Stimulated activated effector memory CD8-positive, alpha-beta T cell treated with anti-CD3 and anti-CD28 coated beads, Interleukin-12 subunit alpha, Interleukin-12 subunit beta, amount 100 ng/mL, for 72 hours (primary cell): ENCODE measurements at regions not wholly inside any gene's neighbourhood (a gene's known extent, or its start where the extent isn't known, plus 50 kb on each side); places are given as distances from the start of the nearest gene placed in this dataset.
"Not testable (repeated sequence)": the region's sequence is repeated elsewhere in the genome, so short reads cannot be mapped to it uniquely, and the experiment has no call there.

Source experiments
- ATAC-seq: fragments of 150-1000 bp; cut with Tn5 transposase; 2 replicates; pipeline ENCODE4 v1.10.0; 2021
- DNase-seq, 2 donors: peaks; one replicate each; pipeline ENCODE4 v3.0.0; 2021 to 2022; ENCODE audit warnings: low spot score in 2 of 2
- H3K27ac Mint-ChIP-seq: one replicate; pipeline ENCODE4 v1.8.0; 2022; ENCODE audit warnings: mild to moderate bottlenecking, mixed read lengths
- H3K36me3 Mint-ChIP-seq: one replicate; pipeline ENCODE4 v1.8.0; 2022; ENCODE audit warnings: mild to moderate bottlenecking, mixed read lengths
- H3K4me1 Mint-ChIP-seq: one replicate; pipeline ENCODE4 v1.8.0; 2022; ENCODE audit warnings: mixed read lengths
- H3K4me3 Mint-ChIP-seq: one replicate; pipeline ENCODE4 v1.8.0; 2022; ENCODE audit warnings: mild to moderate bottlenecking, mixed read lengths
- H3K9me3 Mint-ChIP-seq: one replicate; pipeline ENCODE4 v1.8.0; 2022; ENCODE audit warnings: mixed read lengths

DNA sequence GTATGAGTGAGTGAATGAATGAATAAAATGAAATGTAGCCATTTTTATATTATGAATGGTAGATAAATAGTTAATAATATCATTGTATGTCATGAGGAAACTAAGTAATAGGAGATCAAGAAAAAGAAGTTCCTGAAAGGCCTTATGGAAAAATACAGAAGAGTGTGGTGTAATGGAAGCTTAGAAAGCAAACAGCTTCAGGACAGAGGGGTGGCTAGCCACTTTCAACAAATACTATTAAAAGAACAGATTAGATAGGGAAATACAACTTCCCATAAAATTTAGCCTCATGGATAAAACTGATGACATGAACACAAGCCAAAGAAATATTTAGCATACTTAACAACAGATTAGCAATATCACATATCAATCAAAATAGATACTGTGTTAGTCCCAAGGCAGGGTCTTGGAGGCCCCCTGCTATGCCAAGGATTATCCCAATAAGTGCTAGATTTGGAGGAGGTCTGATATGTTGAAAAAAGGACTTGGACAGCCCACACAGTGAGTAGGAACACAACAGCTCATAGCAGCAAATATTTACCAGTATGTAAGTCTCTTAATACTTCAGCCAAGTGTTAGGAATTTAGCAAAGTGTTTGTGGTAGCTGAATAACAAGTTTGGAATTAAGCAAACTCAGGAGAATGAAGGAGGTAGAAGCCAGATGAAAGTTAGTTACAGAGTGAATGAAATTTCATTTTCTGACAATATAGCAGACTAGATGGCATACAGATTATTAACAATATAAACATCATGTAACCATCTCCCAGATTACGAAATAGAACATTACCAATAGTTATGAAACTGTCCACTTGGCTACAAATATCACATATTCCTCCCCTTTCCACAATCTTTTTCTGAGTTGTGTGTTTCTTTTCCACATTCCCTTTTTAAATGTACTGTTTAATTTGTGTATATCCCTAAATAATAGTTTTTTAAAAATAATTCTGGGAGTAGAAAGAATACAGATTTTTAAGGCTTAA lies 1632.0 kb downstream of the PCDH9 start:
- Mint-ChIP-seq H3K4me1 (no peaks in the 10 kb centered on the region), H3K36me3 (no peaks in the 10 kb centered on the region), H3K4me3 (no peak overlapping the region), H3K27ac (no peak overlapping the region), H3K9me3 (peaks cover 12% of the 10 kb centered on the region)
- no peak for ATAC-seq
- no peak for DNase-seq

DNA sequence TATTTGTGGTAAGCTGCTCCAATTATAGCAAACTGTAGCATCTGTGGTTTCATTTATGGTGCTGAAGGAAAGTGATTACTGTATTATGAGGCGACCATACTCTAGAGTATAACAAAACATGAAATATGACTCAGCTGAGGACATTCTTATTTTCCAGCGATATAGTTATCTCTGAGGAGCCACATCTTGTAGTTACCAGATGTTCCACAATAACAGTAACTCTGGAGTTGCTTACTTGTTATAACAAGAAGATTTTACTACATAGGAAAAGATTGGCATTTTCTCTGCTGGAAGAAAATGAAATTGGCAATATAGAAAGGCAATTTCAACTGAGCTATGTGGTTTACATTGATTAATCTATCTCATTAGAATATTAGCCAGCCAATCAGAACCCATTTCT lies 1634.2 kb downstream of the PCDH9 start:
- Mint-ChIP-seq H3K9me3 (peaks cover 12% of the 10 kb centered on the region), H3K36me3 (no peaks in the 10 kb centered on the region), H3K4me1 (no peaks in the 10 kb centered on the region), H3K27ac (no peak overlapping the region), H3K4me3 (no peak overlapping the region)
- DNase-seq (no peak), ATAC-seq (no peak)

DNA sequence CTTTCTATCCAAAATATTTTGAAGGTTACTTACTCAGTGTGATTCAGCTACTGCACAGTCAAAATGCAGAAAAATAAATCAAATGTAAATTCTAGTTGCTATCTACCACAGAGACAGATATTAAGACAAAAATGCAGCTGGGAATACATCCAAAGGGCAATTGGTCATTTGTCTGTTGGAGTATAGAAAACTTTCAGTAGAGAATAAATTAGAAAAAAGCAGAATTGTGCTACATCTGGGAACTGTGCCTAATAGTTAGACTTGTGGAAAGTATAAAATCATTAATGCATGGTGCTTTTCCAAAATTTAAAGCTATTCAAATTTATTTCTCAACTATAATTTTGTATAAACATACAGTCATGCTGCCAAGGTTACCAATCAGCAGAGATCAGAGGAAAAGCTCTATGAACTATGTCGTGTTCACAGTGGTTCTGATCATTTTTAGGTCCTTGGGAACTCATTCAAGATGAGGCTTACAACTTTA lies 1635.8 kb downstream of the PCDH9 start:
- Mint-ChIP-seq H3K27ac (no peak overlapping the region), H3K9me3 (peaks cover 15% of the 10 kb centered on the region), H3K4me3 (no peak overlapping the region), H3K36me3 (no peaks in the 10 kb centered on the region), H3K4me1 (no peaks in the 10 kb centered on the region)
- no peak for ATAC-seq
- DNase-seq, result no peak

DNA sequence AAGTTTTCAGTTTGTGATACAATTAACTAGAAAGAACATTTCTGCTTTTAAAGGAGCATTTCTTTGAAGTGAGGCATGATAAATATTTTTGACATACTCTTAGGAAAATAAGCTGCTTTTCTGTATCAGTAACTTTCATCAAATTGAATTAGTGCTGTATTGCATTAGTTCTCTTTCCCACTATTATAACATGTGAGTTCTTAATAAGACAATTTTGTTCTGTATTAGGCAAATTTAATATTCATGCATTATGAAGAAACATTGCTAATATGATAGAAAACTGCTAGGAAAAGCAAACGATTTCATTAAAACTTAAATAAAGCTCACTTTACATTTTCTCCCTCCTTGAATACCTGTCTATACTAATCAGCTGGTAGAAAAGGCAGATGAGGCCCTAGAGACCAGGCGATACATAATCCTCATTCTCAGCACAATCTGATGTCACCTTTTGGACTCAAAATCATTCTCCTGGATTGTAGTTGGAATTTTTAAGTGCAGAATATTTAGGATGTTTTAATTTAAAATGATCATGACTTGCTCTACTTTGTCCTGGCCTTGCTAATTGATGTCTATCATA lies 1636.8 kb downstream of the PCDH9 start:
- no peak overlapping the region for H3K4me3 Mint-ChIP-seq
- no peaks in the 10 kb centered on the region for H3K4me1 Mint-ChIP-seq
- ATAC-seq, result no peak
- H3K27ac Mint-ChIP-seq, result no peak overlapping the region
- H3K9me3 Mint-ChIP-seq, result peaks cover 10% of the 10 kb centered on the region
- DNase-seq, result no peak
- no peaks in the 10 kb centered on the region for H3K36me3 Mint-ChIP-seq

DNA sequence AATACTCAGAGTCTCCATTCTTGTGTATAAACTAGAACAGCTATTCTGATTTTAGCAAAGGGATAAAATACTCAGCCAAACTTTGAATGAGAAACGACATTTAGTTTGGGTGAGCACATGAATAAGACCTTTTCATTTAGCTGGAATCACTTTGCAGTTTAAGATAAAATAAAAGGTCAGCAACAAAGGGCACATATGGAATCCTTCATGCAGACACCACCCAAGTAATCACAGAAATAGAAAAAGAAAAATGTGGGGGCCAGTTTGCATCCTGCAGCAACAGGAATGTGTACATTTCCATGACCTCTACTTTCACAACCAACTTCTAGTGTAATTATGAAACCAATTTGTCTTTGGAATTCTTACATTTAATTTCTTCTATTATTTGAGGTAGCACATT lies 1637.4 kb downstream of the PCDH9 start:
- Mint-ChIP-seq H3K4me3 (no peak overlapping the region), H3K36me3 (no peaks in the 10 kb centered on the region), H3K4me1 (no peaks in the 10 kb centered on the region), H3K9me3 (peaks cover 13% of the 10 kb centered on the region), H3K27ac (no peak overlapping the region)
- ATAC-seq (no peak), DNase-seq (no peak)

DNA sequence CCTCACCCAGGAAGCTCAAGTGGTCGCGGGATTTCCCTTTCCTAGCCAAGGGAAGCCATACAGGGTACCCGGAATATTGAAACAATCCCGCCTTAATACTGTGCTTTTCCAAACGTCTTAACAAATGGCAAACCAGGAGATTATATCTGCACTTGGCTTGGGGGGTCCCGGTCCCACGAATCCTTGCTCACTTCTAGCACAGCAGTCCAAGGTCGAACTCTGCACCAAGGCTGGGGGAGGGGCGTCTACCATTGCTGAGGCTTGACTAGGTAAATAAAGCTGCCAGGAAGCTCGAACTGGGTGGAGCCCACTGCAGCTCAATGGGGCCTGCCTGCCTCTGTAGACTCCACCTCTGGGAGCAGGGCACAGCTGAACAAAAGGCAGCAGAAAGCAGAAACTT lies 1644.8 kb downstream of the PCDH9 start:
- Mint-ChIP-seq H3K4me1 (no peaks in the 10 kb centered on the region), H3K36me3 (no peaks in the 10 kb centered on the region), H3K9me3 (peaks cover 24% of the 10 kb centered on the region), H3K4me3 (no peak overlapping the region), H3K27ac (no peak overlapping the region)
- DNase-seq (no peak), ATAC-seq (no peak)

DNA sequence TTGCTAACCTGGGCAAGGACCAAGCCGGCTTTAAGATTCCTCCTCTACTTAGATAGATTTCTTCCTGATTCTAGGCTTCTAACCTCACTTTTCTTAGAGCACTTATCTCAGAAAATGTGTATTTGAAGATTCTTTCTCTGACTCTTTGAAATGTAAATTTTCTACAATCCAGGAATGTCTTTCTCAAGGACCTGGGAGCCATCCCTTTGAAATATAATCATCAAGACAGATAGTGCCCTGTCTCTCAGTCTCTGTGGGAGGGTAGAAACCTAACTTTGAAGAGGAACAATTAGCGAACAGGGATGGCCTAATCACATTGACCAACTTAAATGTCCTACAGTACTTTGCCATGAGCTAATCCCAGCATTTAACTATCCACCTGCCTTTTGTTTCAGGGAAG lies 1646.0 kb downstream of the PCDH9 start:
- DNase-seq (no peak), ATAC-seq (no peak)
- Mint-ChIP-seq H3K9me3 (peaks cover 23% of the 10 kb centered on the region), H3K4me1 (no peaks in the 10 kb centered on the region), H3K4me3 (no peak overlapping the region), H3K36me3 (no peaks in the 10 kb centered on the region), H3K27ac (no peak overlapping the region)

DNA sequence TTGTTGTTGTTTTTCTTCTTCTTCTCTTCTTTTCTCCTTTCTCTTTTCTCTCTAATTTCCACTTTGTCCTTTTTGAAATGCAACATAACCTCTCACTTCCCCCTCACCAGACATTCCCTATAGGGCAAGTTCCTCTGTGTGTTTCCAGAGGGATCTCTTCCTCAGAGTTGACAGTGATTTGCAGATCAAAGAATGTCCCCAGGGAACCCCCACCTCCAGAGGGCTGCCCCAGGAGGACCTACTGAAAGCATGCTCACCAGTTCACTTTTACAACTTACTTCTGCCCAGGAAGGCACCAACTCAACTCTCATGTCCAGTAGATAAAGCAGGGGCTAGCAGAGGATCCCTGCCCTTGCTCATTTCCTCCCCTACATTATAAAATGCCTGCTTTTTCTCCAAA lies 1648.0 kb downstream of the PCDH9 start:
- no peak overlapping the region for H3K4me3 Mint-ChIP-seq
- peaks cover 18% of the 10 kb centered on the region for H3K9me3 Mint-ChIP-seq
- no peaks in the 10 kb centered on the region for H3K4me1 Mint-ChIP-seq
- DNase-seq (no peak), ATAC-seq (no peak)
- H3K27ac Mint-ChIP-seq, result no peak overlapping the region
- H3K36me3 Mint-ChIP-seq, result no peaks in the 10 kb centered on the region

DNA sequence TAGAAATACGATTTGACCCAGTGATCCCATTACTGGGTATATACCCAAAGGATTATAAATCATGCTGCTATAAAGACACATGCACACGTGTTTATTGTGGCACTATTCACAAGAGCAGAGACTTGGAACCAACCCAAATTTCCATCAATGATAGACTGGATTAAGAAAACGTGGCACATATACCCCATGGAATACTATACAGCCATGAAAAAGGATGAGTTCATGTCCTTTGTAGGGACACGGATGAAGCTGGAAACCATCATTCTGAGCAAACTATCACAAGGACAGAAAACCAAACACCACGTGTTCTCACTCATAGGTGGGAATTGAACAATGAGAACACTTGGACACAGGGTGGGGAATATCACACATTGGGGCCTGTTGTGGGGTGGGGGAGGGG lies 1665.6 kb downstream of the PCDH9 start:
- not testable (repeated sequence) for H3K36me3 Mint-ChIP-seq, H3K4me3 Mint-ChIP-seq, H3K9me3 Mint-ChIP-seq, ATAC-seq, H3K4me1 Mint-ChIP-seq, H3K27ac Mint-ChIP-seq, DNase-seq

DNA sequence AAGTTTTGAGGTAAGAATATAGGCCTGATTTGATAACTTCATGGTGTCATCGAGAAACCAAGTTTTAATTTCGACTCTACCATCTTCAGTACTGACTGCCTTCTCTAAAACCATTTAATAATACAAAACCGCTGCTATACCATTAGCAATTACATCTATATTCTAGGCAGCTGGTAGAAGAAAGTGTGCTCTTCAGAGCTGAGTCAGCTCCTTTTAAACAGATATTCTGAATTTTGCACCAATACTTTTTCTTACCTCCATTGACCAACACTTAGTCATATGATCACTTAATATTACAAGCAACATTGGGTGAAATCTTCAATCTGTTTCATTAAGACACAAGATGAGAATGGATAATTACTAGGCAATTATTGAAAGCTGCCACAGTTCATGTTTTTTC lies 1667.8 kb downstream of the PCDH9 start:
- peaks cover 5% of the 10 kb centered on the region for H3K9me3 Mint-ChIP-seq
- no peaks in the 10 kb centered on the region for H3K4me1 Mint-ChIP-seq
- H3K4me3 Mint-ChIP-seq, result no peak overlapping the region
- no peaks in the 10 kb centered on the region for H3K36me3 Mint-ChIP-seq
- DNase-seq (no peak), ATAC-seq (no peak)
- H3K27ac Mint-ChIP-seq, result no peak overlapping the region

DNA sequence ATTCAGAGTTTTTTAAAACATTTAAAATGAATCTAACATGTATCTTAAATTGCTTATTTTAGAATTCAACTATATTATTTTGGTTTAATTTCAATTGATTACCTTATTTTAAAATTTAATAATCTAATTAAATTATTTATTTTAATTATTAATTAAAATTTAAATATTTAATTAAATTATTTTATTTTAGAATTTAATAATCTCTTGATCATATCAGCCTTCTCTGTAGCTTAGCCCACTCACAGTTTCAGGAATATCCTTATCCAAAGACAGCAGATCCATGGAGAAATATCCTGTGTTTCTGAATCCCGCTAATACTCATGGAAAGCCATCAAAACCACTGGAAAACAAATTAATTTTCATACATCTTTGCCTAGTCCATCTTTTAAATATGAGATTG lies 1669.2 kb downstream of the PCDH9 start:
- no peak for DNase-seq
- Mint-ChIP-seq H3K36me3 (no peaks in the 10 kb centered on the region), H3K27ac (no peak overlapping the region), H3K4me1 (no peaks in the 10 kb centered on the region), H3K4me3 (no peak overlapping the region), H3K9me3 (peaks cover 5% of the 10 kb centered on the region)
- no peak for ATAC-seq

DNA sequence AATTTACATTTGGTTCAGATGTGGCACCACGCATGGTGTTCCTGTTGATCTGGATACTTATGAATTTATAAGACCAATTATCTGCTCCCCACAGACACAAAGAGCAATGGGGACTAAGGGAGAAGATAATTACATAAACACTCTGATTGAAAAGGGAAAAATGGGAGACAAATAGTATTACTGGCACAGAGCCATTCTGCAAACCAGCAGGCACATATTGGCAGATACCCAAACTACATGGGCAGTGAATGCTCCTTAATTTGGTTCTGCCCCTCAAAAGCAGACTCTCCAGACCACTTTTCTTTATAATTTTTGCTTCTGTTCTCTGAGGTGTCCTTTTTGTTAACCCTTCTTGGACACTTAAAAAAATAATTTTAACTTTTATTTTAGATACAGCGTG lies 1674.2 kb downstream of the PCDH9 start:
- no peaks in the 10 kb centered on the region for H3K36me3 Mint-ChIP-seq
- H3K4me1 Mint-ChIP-seq, result no peaks in the 10 kb centered on the region
- ATAC-seq (no peak), DNase-seq (no peak)
- H3K4me3 Mint-ChIP-seq, result no peak overlapping the region
- peaks cover 14% of the 10 kb centered on the region for H3K9me3 Mint-ChIP-seq
- H3K27ac Mint-ChIP-seq, result no peak overlapping the region

DNA sequence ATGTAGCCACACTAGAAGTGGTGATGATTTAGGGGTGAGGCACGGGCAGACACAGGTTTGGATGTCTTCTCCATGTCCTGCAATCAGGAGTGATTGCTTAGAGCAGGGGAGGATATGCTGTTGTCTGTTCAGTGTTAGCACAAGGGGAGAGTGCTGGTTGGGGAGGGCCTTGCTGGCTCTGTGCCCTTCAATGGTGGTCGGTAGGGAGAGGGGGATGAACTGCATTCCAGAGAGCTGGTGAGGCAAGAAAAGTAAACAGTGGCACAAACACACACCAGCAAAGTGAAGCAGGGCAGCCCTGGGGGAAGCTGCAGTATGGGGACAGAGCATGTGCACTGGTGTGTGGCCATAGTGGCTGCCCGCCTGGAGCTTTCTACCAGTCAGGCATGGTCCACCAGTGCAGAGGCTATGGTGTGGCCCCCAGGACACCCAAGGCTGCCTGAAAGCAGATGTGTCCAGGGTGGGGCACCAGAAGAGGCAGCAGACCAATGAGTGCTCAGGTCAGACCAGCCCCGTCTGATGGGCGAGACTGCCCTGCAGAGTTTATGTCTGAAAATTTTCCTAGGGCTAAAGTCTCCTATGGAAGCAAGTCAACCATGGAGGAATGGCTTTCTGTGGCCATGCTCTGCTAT lies 1676.9 kb downstream of the PCDH9 start:
- no peaks in the 10 kb centered on the region for H3K4me1 Mint-ChIP-seq
- DNase-seq (no peak), ATAC-seq (peak; percentile 39)
- H3K27ac Mint-ChIP-seq, result no peak overlapping the region
- H3K4me3 Mint-ChIP-seq, result no peak overlapping the region
- no peaks in the 10 kb centered on the region for H3K36me3 Mint-ChIP-seq
- peaks cover 21% of the 10 kb centered on the region for H3K9me3 Mint-ChIP-seq

DNA sequence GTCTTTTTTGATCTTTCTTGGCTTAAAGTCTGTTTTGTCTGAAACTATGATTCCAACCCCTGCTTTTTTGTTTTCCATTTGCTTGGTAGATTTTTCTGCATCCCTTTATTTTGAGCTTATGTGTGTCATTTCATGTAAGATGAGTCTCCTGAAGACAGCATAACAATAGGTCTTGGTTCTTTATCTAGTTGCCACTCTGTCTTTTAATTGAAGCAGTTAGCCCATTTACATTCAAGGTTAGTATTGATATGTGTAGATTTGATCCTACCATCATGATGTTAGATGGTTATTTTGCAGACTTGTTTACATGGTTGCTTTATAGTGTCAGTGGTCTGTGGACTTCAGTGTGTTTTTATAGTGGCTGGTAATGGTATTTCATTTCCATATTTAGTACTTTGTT lies 1678.9 kb downstream of the PCDH9 start:
- no peak overlapping the region for H3K4me3 Mint-ChIP-seq
- H3K36me3 Mint-ChIP-seq, result no peaks in the 10 kb centered on the region
- H3K27ac Mint-ChIP-seq, result no peak overlapping the region
- ATAC-seq (no peak), DNase-seq (no peak)
- no peaks in the 10 kb centered on the region for H3K4me1 Mint-ChIP-seq
- peaks cover 23% of the 10 kb centered on the region for H3K9me3 Mint-ChIP-seq

DNA sequence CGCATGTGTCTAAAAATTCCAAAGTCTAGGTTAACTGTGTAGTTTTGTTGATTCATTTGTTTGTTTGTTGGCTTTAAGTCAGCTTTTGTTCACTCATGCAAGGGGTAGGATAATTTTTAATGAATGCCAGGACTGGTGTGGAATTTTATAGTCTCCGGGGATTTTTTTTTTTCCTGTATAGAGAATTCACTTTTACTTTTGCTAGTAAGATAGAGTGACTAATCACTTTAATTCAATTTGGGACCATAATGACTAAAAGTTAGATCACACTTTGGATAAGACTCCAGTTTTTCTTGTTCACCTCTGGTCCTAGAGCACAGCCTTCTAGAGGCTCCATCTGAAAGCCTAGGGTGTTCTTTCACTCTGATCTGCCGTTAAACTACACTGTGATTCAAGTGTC lies 1690.0 kb downstream of the PCDH9 start:
- Mint-ChIP-seq H3K9me3 (peaks cover 9% of the 10 kb centered on the region), H3K27ac (no peak overlapping the region), H3K36me3 (no peaks in the 10 kb centered on the region), H3K4me3 (no peak overlapping the region), H3K4me1 (no peaks in the 10 kb centered on the region)
- DNase-seq, result no peak
- ATAC-seq, result no peak

DNA sequence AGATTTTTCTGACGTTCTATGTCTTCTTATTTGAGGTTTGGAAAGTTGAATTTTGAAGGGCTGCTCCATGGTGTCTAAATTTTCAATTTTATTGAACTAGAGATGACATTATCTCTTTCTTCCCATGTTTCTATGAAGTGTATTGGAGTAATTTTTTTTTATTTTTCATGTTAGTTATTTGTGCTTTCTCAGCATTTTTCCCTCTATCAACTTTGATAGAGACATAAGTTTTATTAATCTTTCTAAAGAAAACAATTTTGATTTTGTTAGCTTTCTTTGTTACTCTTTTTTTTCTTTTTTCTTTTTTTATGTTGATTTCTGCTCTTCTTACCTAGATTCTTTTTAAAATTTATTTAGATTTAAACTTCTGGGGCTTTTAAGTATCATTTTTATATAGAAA lies 1694.8 kb downstream of the PCDH9 start:
- no peak for ATAC-seq

More for the DNA sequence above, 1694.8 kb downstream of the PCDH9 start:
- H3K27ac Mint-ChIP-seq, result no peak overlapping the region
- no peak overlapping the region for H3K4me3 Mint-ChIP-seq
- no peak for DNase-seq
- no peaks in the 10 kb centered on the region for H3K36me3 Mint-ChIP-seq
- H3K9me3 Mint-ChIP-seq, result peaks cover 11% of the 10 kb centered on the region
- H3K4me1 Mint-ChIP-seq, result no peaks in the 10 kb centered on the region
